Endothelial cell of umbilical vein (primary cell): ENCODE measurements at regions not wholly inside any gene's neighbourhood (a gene's known extent, or its start where the extent isn't known, plus 50 kb on each side); places are given as distances from the start of the nearest gene placed in this dataset.

Experiments used
- BruUV-seq: library from RNA; stranded (reverse); fragments of 400-500 nt; replicated peaks from 2 replicates; lab custom pipeline; 2021; lab: Mats Ljungman, UMichigan
- CTCF ChIA-PET: fragments of 300-600, 350-600 bp; sonication (Branson Sonifier 250); formaldehyde crosslinking; loops from one replicate; lab custom pipeline; 2021; ENCODE audit warnings: antibody characterized with exemption, inconsistent platforms; lab: Charles Lee
- POLR2A ChIA-PET: fragments of 300-600, 350-600 bp; sonication (Branson Sonifier 250); formaldehyde crosslinking; loops from one replicate; lab custom pipeline; 2021; ENCODE audit warnings: antibody characterized with exemption, inconsistent platforms; lab: Charles Lee
- DNase-seq: peaks from one replicate; pipeline ENCODE4 v3.0.0-alpha.2; 2011; ENCODE audit warnings: low read depth, low spot score
- FAIRE-seq: peaks from 2 replicates; lab custom pipeline; 2011; peaks lifted over from hg19 to GRCh38; lab: Jason Lieb, UNC
- H2AFZ ChIP-seq: 2 replicates; pipeline ENCODE4 v1.6.0; 2012; ENCODE audit warnings: low read depth, low read length, control low read depth, inconsistent platforms
- H3K27ac ChIP-seq: 2 replicates; pipeline ENCODE4 v1.5.1; 2011; ENCODE audit warnings: low read depth, mild to moderate bottlenecking, control low read depth, low read length, moderate library complexity; ENCODE audit not compliant: insufficient read depth
- H3K27me3 ChIP-seq, 2 experiments: 2 replicates each; pipeline versions ENCODE4 v1.6.0 to v1.6.1; 2011; ENCODE audit warnings: low read length in 2 of 2, mixed read lengths in 1 of 2; ENCODE audit not compliant: control insufficient read depth in 2 of 2, insufficient read depth in 2 of 2
- H3K36me3 ChIP-seq, 2 experiments: 2 replicates in 1 of 2; 3 replicates in 1 of 2; pipeline ENCODE4 v1.5.1; 2011; ENCODE audit warnings: low read length in 2 of 2, mild to moderate bottlenecking in 1 of 2, moderate library complexity in 1 of 2; ENCODE audit not compliant: control insufficient read depth in 2 of 2, insufficient read depth in 2 of 2; ENCODE audit errors: extremely low read depth in 1 of 2
- H3K4me1 ChIP-seq: 3 replicates; pipeline ENCODE4 v1.5.1; 2011; ENCODE audit warnings: mild to moderate bottlenecking, low read length; ENCODE audit not compliant: control insufficient read depth, insufficient read depth; ENCODE audit errors: extremely low read depth
- H3K4me2 ChIP-seq: 2 replicates; pipeline ENCODE4 v1.6.1; 2011; ENCODE audit warnings: low read length, control low read depth, mixed read lengths; ENCODE audit not compliant: insufficient read depth
- H3K4me3 ChIP-seq, 3 experiments: fragments of 200-600 bp in 1 of 3; sonication (generic), shearing (Covaris generic) in 1 of 3; replicated peaks in 1 of 3; 2 replicates each; pipeline ENCODE4 v1.5.1; 2011 to 2016; ENCODE audit warnings: control low read depth in 3 of 3, low read length in 3 of 3, mild to moderate bottlenecking in 2 of 3, inconsistent platforms in 1 of 3, low read depth in 1 of 3, moderate library complexity in 1 of 3; ENCODE audit not compliant: insufficient read depth in 1 of 3
- H3K79me2 ChIP-seq: 2 replicates; pipeline ENCODE4 v1.6.0; 2012; ENCODE audit warnings: low read length, inconsistent platforms; ENCODE audit not compliant: control insufficient read depth, insufficient read depth
- H3K9ac ChIP-seq: replicated peaks from 2 replicates; pipeline ENCODE3; 2011; ENCODE audit warnings: low read length, control low read depth; ENCODE audit not compliant: insufficient read depth; ENCODE audit errors: extremely low read depth
- H3K9me1 ChIP-seq: replicated peaks from 3 replicates; pipeline ENCODE4 v1.6.0; 2011; ENCODE audit warnings: mild to moderate bottlenecking, low read length; ENCODE audit not compliant: control insufficient read depth, insufficient read depth; ENCODE audit errors: extremely low read depth
- H3K9me3 ChIP-seq: replicated peaks from 2 replicates; pipeline ENCODE4 v1.5.1; 2012; ENCODE audit warnings: low read length, inconsistent platforms; ENCODE audit not compliant: control insufficient read depth, insufficient read depth
- H4K20me1 ChIP-seq: replicated peaks from 2 replicates; pipeline ENCODE3; 2011; ENCODE audit warnings: mild to moderate bottlenecking, low read length; ENCODE audit not compliant: control insufficient read depth, insufficient read depth; ENCODE audit errors: extremely low read depth
- EZH2 ChIP-seq: IDR thresholded peaks from 2 replicates; pipeline ENCODE4 v1.6.1; 2012; ENCODE audit warnings: borderline replicate concordance, low read depth, mild to moderate bottlenecking, moderate library complexity, low read length, inconsistent platforms; ENCODE audit not compliant: severe bottlenecking
- FOS ChIP-seq: IDR thresholded peaks from 2 replicates; pipeline ENCODE4 v1.6.1; 2011; ENCODE audit warnings: mild to moderate bottlenecking, low read length, moderate library complexity, borderline replicate concordance; ENCODE audit not compliant: insufficient read depth
- GATA2 ChIP-seq: IDR thresholded peaks from 2 replicates; pipeline ENCODE4 v1.7.0; 2011; ENCODE audit warnings: low read depth, mild to moderate bottlenecking, moderate library complexity, mixed read lengths, low read length; ENCODE audit not compliant: insufficient read length, insufficient read depth
- JUN ChIP-seq: IDR thresholded peaks from 2 replicates; pipeline ENCODE4 v1.6.1; 2011; ENCODE audit warnings: borderline replicate concordance, low read depth; ENCODE audit not compliant: insufficient read length, insufficient read depth
- MYC ChIP-seq: IDR thresholded peaks from one replicate; pipeline ENCODE4 v1.6.1; 2011; ENCODE audit warnings: mild to moderate bottlenecking, low read depth, low read length
- POLR2A ChIP-seq: IDR thresholded peaks from 2 replicates; pipeline ENCODE4 v1.6.1; 2012; ENCODE audit warnings: low read depth, mild to moderate bottlenecking, control low read depth, low read length
- POLR2AphosphoS5 ChIP-seq: IDR thresholded peaks from 2 replicates; pipeline ENCODE4 v1.6.1; 2012; ENCODE audit warnings: low read depth, mild to moderate bottlenecking, control low read depth, low read length, moderate library complexity; ENCODE audit not compliant: insufficient read depth
- dilution Hi-C: fragments of 300-500 bp; cut with MboI; formaldehyde crosslinking; loops from one replicate; pipeline ENCODE4 v1.15.0; 2019; ENCODE audit warnings: low sequenced_read_pairs; ENCODE audit not compliant: extremely low pct_ligation_motif_present
- intact Hi-C: fragments of 100-400 bp; cut with micrococcal nuclease; formaldehyde crosslinking; loops from one replicate; pipeline ENCODE4 v1.10.0; 2022
- TF ChIP-seq, protein P1 (sequence below): IDR thresholded peaks from 2 replicates; pipeline ENCODE4 v1.6.1; 2011; ENCODE audit not compliant: insufficient read depth, insufficient read length
- TF ChIP-seq, protein P2 (sequence below), 2 donors: IDR thresholded peaks; 1 replicate in 1 of 2; 2 replicates in 1 of 2; pipeline ENCODE4 v1.5.1; 2011; ENCODE audit warnings: low read length in 2 of 2, mild to moderate bottlenecking in 2 of 2, moderate library complexity in 2 of 2, control low read depth in 1 of 2, inconsistent platforms in 1 of 2, low read depth in 1 of 2; ENCODE audit not compliant: insufficient read depth in 1 of 2; ENCODE audit errors: extremely low read depth in 1 of 2

DNA sequence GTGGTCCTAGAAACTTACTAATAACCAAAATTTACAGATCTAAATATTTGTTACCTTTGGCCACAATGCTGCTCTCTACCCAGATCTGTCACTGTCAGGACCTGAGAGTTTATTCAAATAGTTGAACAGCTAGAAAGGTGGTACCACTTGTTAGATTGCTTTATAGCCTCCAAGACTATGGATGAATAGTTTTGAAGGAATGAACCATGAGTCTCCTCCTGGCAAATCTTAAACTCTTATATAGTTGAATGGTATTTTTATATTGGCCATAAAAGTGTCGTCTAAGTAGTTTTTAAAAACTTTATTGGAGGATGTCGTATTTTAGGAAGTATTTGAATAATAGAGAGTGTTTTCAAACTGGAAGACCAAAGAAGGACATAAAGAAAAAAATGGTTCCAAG lies 178.7 kb downstream of the AHR start:
- Histone ChIP-seq H3K79me2 (no peaks in the 10 kb centered on the region), H3K9me1 (no peaks in the 10 kb centered on the region), H2AFZ (no peak overlapping the region), H3K4me3 (no peak overlapping the region), H3K9ac (no peak overlapping the region), H3K4me2 (no peak overlapping the region), H3K9me3 (no peaks in the 10 kb centered on the region), H3K36me3 (no peaks in the 10 kb centered on the region), H3K27me3 (no peaks in the 10 kb centered on the region), H4K20me1 (no peaks in the 10 kb centered on the region), H3K27ac (no peak overlapping the region), H3K4me1 (no peaks in the 10 kb centered on the region)
- intact Hi-C loops = no loop called here
- no peak for DNase-seq
- POLR2A ChIA-PET = no interaction called here
- CTCF ChIA-PET = no interaction called here
- dilution Hi-C loops = no loop called here
- no peak for FAIRE-seq
- TF ChIP-seq GATA2 = no peak
- TF ChIP-seq, protein P1, sequence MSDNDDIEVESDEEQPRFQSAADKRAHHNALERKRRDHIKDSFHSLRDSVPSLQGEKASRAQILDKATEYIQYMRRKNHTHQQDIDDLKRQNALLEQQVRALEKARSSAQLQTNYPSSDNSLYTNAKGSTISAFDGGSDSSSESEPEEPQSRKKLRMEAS = no peak
- TF ChIP-seq POLR2A = no peak
- TF ChIP-seq MYC = no peak
- no peak for TF ChIP-seq POLR2AphosphoS5
- no peak for TF ChIP-seq EZH2
- no peak for TF ChIP-seq FOS
- TF ChIP-seq, protein P2, sequence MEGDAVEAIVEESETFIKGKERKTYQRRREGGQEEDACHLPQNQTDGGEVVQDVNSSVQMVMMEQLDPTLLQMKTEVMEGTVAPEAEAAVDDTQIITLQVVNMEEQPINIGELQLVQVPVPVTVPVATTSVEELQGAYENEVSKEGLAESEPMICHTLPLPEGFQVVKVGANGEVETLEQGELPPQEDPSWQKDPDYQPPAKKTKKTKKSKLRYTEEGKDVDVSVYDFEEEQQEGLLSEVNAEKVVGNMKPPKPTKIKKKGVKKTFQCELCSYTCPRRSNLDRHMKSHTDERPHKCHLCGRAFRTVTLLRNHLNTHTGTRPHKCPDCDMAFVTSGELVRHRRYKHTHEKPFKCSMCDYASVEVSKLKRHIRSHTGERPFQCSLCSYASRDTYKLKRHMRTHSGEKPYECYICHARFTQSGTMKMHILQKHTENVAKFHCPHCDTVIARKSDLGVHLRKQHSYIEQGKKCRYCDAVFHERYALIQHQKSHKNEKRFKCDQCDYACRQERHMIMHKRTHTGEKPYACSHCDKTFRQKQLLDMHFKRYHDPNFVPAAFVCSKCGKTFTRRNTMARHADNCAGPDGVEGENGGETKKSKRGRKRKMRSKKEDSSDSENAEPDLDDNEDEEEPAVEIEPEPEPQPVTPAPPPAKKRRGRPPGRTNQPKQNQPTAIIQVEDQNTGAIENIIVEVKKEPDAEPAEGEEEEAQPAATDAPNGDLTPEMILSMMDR (IDR thresholded peaks at IDR 0.05; ENCODE audit: extremely low read depth in 1 of 2, insufficient read depth in 1 of 2, low read depth in 1 of 2, low read length in 2 of 2) = no peak
- TF ChIP-seq JUN = no peak
- no TSS peak for BruUV-seq
